ENCODE measurements at regions not wholly inside any gene's neighbourhood (a gene's known extent, or its start where the extent isn't known, plus 50 kb on each side); places are given as distances from the start of the nearest gene placed in this dataset.

DNA sequence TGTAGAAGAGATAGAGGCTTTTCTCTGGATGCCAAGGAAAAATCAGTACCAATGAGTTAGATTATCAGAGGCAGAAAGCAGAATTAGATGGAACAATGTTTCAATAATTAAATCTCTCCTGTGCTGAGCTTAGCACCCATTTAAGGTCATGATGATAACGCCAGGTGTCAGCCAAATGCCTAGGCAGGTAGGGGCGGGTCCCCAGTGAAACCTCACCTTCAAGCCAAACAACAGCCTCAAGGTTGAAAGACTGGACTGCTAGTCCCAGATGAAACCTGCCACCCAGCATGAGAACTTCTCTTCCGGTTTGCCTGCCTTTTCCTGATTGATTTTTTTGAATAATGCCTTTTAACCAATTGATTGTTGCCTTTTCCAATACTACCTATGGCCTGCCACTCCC lies 363.0 kb downstream of the PLOD2 start:
- DNase-seq, result no peak

DNA sequence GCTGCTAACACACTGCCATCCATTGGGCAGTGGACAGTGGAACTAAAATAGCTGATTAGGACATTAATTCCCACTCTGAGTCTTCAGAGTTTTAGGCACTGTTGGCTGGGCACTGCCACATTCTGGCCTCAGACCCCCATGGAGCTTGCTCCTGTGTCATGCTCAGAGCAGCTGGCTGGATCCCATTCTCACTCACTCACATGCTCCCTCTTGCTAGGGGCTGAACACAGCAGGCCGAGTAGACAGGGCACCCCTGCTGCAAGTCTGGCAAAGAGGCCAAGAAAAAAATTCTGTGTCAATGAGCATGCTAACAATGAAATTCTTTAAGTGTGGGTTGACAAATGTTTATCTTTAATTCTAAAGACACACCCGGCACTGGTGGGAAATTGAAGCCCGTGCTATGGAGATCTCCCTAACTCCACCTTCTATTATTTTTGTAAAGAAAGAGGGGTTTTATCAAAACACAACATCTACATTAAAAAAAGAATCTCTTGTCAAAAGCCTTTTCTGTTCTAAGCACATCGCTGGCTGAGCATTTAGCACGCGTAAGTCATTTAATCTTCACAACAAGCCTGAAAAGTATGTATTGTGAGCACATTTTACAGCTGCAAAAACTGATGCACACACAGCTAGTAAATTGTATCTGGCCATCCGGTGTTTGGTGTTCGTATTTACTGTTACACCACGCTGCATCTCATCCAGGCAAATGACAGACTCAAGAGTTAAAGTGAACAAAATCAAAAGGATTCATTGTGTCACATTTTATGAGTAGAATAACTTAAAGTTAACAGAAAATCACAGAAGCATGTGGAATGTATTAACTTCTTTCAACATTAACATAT lies 362.1 kb downstream of the PLOD2 start:
- DNase-seq, result no peak

GRCh38 chr3:145801696-145802095 lies 359.3 kb downstream of the PLOD2 start:
- no peak for DNase-seq

DNA sequence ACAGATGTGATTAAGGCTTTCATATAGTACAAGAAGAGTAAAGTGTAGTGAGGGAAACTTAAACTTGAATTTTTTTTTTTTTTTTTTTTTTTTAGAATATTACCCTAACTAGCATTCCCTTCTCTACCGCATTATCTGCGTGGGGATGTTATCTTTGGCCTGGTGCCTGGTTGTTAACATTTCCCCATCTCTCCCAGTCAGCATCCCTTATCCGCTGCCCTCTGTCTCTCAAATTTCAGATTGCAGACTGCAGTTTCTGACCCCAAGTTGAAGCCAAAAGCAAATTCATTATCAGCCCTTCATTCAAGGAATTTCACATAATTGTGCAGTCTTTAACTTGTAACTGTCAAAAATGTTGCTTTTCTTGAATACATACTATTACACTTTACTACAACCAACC lies 353.0 kb downstream of the PLOD2 start:
- no peak for DNase-seq

DNA sequence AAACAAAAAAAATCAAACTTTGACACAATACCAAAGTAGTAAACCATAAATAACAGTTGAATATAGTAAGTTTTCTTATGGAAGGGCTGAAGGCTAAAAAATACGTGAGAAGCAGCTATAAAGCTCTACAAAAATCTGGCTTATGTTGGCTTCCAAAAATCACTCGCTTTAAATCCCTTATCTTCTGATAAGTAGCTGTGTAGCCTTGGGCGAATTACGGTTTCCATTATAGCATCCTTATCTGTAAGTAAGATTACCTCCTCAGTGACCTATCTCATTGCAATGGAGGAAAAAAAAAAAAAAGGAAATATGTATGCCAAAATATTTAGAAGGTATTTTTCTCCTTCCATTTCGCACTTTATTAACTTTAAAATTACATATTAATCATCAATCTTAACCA lies 348.6 kb downstream of the PLOD2 start:
- DNase-seq, result no peak

DNA sequence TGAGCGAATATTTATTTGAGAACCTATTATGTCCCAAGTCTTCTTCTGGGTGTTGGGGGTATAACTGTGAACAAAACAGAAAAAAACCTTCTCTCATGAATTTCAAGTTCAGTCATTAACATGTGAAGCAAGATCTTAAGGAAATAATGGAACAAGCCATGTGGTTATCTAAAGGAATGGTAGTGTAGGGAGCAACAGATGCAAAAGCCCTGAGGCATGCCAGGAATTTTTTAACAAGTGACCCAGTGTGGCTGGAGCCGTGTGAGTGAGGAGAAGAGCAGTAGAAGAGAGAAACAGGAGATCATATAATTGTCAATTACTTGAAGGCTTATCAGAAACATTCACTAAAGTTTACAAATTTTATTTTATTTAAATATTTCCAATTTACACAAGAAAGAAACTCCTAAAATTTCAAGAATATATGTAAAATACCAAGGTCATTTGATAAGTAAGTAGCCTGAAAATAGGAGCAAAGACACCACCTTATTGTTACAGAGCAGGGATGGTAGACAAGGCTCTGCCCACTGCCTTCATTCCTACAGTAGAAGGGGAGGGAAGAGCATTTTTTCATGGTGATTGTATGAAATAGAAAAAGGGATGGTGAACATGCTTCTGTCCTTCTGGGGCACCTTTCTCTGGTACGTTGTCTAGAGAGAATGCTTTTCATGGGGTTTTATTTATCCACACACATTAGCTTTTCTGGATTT lies 345.1 kb downstream of the PLOD2 start:
- DNase-seq, result no peak

- DNase-seq, result no peak
Measured at GRCh38 chr3:145817870-145818483, 343.0 kb downstream of the PLOD2 start.

- DNase-seq, result no peak
Measured at GRCh38 chr3:145820170-145820569, 340.8 kb downstream of the PLOD2 start.

GRCh38 chr3:145842294-145842902 lies 318.6 kb downstream of the PLOD2 start:
- DNase-seq, result no peak

GRCh38 chr3:145843561-145843960 lies 317.4 kb downstream of the PLOD2 start:
- DNase-seq, result no peak

DNA sequence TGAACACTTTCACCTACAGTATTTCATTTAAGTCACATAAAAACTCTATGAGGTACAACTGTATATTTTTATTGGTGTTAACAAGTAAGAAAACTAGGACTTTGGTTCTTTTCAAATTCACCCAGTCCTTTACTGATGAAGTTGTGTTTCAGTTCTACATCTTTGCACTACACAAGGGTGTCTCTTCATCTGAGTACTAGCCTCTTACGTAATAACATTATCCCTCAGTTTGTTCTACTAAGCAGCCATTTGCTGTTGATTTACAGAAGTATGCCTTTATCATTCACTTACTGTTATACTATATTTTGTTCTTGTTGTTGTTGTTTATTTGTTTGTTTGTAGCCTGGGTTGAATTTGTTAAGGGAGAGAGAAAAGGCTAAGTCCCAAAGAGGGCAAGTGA lies 311.9 kb downstream of the PLOD2 start:
- no peak for DNase-seq

DNA sequence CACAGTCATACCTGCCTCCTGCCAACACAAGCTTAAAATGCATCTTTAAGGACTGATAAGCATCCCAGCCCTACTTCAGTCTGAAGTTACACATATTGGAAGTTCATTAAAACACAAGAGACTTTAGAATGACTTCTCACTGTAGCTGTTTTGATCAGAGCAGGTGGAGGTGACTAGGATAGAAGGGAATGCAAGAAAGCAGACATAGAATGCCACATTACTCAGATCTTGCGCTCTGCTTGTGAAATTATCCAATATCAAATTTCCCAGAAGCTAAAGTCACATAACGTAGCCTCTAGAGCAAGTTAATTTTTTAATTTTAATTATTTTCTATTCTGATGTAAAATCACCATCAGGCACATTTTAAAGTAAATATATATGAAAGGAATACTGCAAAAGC lies 306.5 kb downstream of the PLOD2 start:
- DNase-seq, result no peak

DNA sequence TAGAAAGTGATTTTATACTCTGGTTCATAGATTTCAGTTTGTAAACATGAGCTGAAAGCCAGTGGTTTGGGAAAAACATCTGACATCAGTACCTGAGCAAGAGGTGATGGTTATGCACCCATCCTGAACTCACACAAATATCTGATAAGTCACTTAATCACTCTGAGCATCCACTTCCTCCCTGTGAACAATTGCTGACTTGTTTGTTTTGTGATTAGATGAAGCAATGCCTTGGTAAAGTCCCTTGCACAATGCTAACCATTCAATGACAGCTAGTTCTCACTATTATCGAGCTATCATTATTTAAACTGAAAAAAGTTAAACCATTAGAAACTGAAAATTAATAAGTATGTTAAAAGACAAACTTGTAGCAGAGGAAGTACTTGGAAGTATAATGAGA lies 303.0 kb downstream of the PLOD2 start:
- DNase-seq, result no peak

- no peak for DNase-seq
Measured at GRCh38 chr3:145864336-145864735, 296.6 kb downstream of the PLOD2 start.

DNA sequence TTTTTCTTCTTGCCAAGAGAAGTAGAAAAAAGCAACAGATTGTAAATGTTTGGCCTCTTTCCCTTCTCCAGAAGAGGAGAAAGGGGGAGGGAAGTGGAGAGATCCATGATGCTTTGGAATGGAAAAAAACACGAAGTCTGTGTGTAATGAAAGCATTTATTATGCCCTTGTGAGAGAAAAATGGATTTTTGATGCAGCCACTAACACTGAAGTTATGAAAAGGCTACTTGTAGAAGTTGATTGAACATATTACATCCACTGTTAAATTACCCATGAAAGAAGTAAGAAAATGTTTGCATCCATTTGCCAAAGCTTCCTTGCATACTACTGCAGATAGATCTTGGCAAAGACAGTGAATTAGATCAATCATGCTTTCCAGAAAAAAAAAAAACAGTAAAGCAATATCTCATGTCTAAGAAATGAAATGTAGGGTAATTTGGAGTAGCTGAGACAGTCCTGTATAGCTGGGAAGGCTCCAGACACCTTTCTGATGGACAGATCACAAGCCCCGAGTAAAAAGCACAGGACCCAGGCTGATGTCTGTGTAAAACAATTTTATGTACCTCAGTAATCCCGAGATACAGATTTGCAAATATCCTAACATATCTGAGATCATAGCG lies 295.5 kb downstream of the PLOD2 start:
- no peak for DNase-seq

GRCh38 chr3:145869958-145870357 lies 291.0 kb downstream of the PLOD2 start:
- no peak for DNase-seq

DNA sequence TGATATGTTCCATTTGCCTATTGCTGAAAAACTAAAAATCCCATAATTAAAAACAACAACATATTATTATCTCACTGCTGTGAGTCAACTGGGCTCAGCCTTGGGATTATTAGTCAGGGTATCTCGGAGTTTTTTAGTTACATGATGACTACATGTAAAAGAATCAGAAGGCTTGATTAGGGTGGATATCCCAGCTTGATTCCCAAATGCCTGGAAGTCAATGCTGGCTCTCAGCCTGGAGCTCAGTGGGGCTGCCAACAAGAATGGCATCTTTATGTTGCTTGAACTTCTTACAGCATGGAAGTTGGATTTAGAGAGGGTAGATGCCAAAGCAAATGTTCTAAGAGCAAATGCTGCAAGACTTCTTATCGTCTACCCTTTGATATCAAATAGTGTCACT lies 278.5 kb downstream of the PLOD2 start:
- no peak for DNase-seq

DNA sequence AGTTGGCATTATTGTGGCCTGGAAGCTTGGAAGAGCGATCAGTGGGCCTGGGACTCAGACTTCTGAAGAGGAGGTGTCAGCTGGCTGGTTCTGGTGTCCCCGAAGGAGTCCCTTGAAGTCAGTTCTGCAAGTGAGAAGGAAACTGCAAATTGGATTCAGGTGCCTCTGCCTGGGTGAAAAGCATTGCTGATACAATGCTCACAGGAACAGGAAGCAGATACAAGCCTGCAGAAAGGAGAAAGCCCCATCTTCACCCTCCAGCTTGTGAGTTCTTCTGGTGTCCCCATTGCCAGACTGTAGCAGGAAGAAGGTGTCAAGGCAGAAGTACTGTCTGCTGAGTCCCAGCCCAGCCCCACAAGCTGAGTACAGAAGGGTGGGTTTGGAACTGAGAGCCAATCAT lies 271.3 kb downstream of the PLOD2 start:
- DNase-seq, result no peak

DNA sequence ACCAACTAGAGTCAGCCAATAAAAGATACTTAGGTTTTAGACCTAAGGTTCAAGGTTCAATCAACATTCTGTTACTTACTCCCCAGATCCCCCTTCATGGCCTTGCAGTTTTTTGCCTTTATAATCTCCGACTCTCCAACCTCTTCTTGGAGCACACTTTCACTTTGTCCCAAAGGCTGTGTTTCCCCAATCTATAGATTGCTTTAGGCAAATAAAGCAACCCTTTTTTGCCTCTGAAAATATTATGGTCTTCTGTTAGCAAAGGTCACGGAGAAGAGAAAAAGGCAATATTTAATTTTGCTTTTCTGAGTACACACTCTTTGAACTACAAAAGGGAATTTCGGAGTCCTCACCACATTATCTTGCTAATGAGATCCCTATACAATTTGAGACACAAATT lies 268.1 kb downstream of the PLOD2 start:
- DNase-seq, result no peak

DNA sequence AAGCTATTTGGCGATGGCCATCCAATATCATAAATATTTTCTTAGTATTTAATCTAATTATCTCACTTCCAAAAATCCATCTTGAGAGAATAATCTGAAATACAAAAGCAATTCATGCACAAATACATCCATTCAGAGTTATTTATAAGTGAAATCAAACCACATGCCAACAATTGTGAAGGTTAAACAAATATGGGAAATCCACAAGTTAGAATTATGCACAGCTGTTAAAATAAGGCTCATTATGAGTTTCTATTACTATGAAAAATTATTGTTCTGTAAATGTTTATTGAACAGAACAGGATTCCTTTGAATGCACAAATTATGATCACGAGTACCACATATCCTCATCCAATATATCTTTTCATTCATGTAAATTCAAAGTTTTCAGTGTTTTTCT lies 267.7 kb downstream of the PLOD2 start:
- DNase-seq, result no peak

DNA sequence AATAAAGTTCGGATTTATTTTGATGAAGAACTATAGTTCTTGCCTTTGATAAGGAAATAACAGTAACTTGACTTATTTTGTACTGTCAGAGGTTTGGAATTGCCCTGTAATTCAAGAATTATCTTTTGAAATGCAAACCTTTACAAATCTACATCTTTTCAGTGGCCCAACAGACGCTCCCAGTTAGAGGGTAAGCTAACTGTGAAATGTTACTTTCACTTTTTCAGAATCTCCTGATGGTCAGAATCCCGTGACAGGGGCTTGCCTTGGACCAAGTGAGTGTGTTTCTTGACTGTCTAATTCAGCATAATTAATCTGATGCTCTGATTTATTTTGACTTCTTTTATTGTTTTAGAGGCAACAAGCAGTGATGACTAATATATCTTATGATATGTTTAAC lies 262.5 kb downstream of the PLOD2 start:
- no peak for DNase-seq

GRCh38 chr3:145899241-145899640 lies 261.7 kb downstream of the PLOD2 start:
- DNase-seq, result no peak
